Gastrocnemius medialis (tissue), 4 donors: ENCODE measurements at regions not wholly inside any gene's neighbourhood (a gene's known extent, or its start where the extent isn't known, plus 50 kb on each side); places are given as distances from the start of the nearest gene placed in this dataset.

Experiments
- POLR2A ChIP-seq, 2 donors: fragments of 450-650 bp; IDR thresholded peaks; one replicate each; pipeline ENCODE4 v1.6.1; 2017; ENCODE audit warnings: antibody characterized with exemption in 2 of 2, mild to moderate bottlenecking in 2 of 2, moderate library complexity in 2 of 2
- TF ChIP-seq, protein P1 (sequence below), 5 experiments: fragments of 450-650 bp in 3 of 5; fragments of 200-600 bp in 2 of 5; sonication (generic) in 2 of 5; IDR thresholded peaks in 4 of 5; conservative IDR thresholded peaks in 1 of 5; 1 replicate in 4 of 5; 2 replicates in 1 of 5; pipeline ENCODE4 v1.5.1; 2016 to 2019; ENCODE audit warnings: antibody characterized with exemption in 5 of 5, mild to moderate bottlenecking in 3 of 5, moderate library complexity in 3 of 5

DNA sequence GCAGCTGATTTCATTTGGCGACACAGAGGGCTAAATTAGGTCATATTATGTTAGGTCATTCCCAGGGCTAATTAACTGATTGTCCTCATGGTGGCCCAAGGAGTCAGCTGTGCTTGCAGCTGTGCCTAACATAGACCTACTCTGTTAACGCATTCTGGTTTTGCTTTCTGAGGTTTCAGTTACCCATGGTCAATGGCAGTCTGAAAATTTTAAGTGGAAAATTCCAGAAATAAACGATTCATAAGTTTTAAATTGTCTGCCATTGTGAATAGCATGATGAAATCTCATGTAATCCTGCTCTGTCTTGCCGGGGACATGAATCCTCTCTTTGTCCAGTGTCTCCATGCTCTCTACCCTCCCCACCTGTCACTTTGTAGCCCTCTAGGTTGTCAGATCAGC, 168.7 kb downstream of the KCNS3 start:
- no peak for TF ChIP-seq POLR2A (IDR thresholded peaks at IDR 0.05)
- TF ChIP-seq, protein P1, sequence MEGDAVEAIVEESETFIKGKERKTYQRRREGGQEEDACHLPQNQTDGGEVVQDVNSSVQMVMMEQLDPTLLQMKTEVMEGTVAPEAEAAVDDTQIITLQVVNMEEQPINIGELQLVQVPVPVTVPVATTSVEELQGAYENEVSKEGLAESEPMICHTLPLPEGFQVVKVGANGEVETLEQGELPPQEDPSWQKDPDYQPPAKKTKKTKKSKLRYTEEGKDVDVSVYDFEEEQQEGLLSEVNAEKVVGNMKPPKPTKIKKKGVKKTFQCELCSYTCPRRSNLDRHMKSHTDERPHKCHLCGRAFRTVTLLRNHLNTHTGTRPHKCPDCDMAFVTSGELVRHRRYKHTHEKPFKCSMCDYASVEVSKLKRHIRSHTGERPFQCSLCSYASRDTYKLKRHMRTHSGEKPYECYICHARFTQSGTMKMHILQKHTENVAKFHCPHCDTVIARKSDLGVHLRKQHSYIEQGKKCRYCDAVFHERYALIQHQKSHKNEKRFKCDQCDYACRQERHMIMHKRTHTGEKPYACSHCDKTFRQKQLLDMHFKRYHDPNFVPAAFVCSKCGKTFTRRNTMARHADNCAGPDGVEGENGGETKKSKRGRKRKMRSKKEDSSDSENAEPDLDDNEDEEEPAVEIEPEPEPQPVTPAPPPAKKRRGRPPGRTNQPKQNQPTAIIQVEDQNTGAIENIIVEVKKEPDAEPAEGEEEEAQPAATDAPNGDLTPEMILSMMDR (IDR thresholded peaks at IDR 0.05 in 4 of 5, conservative IDR thresholded peaks at IDR 0.05 in 1 of 5) = no peak
